HFF-Myc (cell line): ENCODE measurements at regions not wholly inside any gene's neighbourhood (a gene's known extent, or its start where the extent isn't known, plus 50 kb on each side); places are given as distances from the start of the nearest gene placed in this dataset.
"Not testable (repeated sequence)": the region's sequence is repeated elsewhere in the genome, so short reads cannot be mapped to it uniquely, and the experiment has no call there.

ENCODE experiments used
- DNase-seq: peaks from one replicate; pipeline ENCODE4 v3.0.0-alpha.2; 2011; ENCODE audit warnings: low read depth; ENCODE audit errors: extremely low read depth
- H3K4me3 ChIP-seq: replicated peaks from 2 replicates; pipeline ENCODE4 v1.5.1; 2011; ENCODE audit warnings: low read depth, mild to moderate bottlenecking, control low read depth, low read length
- TF ChIP-seq, protein P1 (sequence below): IDR thresholded peaks from 2 replicates; pipeline ENCODE4 v1.5.1; 2012; ENCODE audit warnings: mild to moderate bottlenecking, low read depth, low read length, control low read depth; ENCODE audit errors: missing control alignments

GRCh38 chr22:22161924-22162851 is 82.4 kb upstream of the VPREB1 start:
- DNase-seq = no peak
- TF ChIP-seq, protein P1, sequence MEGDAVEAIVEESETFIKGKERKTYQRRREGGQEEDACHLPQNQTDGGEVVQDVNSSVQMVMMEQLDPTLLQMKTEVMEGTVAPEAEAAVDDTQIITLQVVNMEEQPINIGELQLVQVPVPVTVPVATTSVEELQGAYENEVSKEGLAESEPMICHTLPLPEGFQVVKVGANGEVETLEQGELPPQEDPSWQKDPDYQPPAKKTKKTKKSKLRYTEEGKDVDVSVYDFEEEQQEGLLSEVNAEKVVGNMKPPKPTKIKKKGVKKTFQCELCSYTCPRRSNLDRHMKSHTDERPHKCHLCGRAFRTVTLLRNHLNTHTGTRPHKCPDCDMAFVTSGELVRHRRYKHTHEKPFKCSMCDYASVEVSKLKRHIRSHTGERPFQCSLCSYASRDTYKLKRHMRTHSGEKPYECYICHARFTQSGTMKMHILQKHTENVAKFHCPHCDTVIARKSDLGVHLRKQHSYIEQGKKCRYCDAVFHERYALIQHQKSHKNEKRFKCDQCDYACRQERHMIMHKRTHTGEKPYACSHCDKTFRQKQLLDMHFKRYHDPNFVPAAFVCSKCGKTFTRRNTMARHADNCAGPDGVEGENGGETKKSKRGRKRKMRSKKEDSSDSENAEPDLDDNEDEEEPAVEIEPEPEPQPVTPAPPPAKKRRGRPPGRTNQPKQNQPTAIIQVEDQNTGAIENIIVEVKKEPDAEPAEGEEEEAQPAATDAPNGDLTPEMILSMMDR = no peak

GRCh38 chr22:22160768-22161167 is 83.8 kb upstream of the VPREB1 start:
- not testable (repeated sequence) for H3K4me3 ChIP-seq, DNase-seq

More at GRCh38 chr22:22161924-22162851, 82.4 kb upstream of the VPREB1 start:
- no peak overlapping the region for H3K4me3 ChIP-seq

DNA sequence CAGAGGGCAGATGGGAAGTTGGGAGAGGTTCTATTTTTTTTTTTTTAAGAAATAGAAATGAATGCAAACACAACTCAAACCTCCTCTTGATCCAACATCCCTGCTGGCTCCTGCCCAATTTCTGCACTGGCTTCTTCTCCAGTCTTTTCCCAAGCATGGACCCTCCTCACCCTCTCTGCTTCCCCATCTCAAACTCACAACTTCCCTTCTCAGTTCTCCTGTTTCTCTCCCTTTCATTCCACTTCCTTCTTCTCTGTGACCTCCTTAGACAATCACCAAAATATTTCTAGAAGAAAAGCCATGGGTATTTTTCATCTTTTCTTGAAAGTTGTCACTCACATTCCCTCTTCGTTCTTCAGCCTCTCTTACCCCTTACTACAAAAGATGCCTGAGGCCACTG is 85.2 kb upstream of the VPREB1 start:
- H3K4me3 ChIP-seq = no peak overlapping the region
- TF ChIP-seq, protein P1 = no peak
- no peak for DNase-seq

GRCh38 chr22:22158965-22159364 is 85.6 kb upstream of the VPREB1 start:
- no peak overlapping the region for H3K4me3 ChIP-seq
- TF ChIP-seq, protein P1 = no peak
- DNase-seq = no peak

DNA sequence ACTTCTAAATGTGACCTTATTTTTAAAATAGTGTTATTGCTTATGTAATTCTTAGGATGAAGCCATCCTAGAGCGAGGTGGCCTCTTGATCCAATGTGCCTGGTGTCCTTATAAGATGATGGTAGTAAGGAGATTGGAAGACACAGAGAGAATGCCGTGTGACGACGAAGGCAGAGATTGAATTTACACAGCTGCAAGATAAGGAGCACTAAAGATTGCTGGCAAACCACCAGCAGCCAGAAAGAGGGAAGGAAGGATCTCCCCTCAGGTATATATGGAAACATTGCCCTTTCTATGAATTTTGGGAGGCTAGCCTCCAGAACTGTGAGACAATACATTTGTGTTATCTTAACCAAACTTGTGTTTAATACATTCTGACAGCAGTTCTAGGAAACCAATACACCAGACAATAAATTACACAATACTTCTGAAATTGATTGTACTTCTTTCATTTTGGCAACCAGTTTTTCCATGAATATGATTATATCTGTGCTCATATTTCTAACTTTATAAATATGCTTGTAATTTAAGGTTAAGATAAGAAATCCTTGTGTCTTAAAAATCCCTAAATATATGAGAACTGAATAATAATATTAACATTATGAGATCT is 86.3 kb upstream of the VPREB1 start:
- H3K4me3 ChIP-seq = no peak overlapping the region
- no peak for DNase-seq
- TF ChIP-seq, protein P1 = no peak

DNA sequence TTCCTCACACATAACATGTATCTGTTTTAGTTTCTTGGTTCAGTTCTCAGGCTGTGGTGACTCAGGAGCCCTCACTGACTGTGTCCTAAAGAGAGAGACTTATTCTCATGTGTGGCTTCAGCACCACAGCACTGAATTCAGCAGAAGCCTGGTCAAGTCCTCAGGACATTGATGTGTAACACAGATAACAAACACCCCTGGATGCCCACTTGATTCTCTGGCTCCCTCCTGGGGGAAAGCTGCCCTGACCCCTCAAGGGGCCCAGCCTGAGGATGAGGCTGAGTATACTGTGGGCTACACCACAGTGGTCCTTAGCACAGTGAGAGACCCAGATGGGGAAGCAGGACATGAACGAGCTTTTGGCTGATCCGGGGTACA is 87.2 kb upstream of the VPREB1 start:
- no peak for DNase-seq
- TF ChIP-seq, protein P1 = no peak
- no peak overlapping the region for H3K4me3 ChIP-seq

- TF ChIP-seq, protein P1 = peak; percentile 81
- DNase-seq = peak; percentile 52
- H3K4me3 ChIP-seq = no peak overlapping the region
Observed at GRCh38 chr22:22156716-22157347, 87.8 kb upstream of the VPREB1 start.
